Lung (tissue), 11 donors: ENCODE measurements at regions not wholly inside any gene's neighbourhood (a gene's known extent, or its start where the extent isn't known, plus 50 kb on each side); places are given as distances from the start of the nearest gene placed in this dataset.
"Not testable (repeated sequence)": the region's sequence is repeated elsewhere in the genome, so short reads cannot be mapped to it uniquely, and the experiment has no call there.

Experiments used
- ATAC-seq: fragments of 200-7000 bp; cut with Tn5 transposase; one replicate; pipeline ENCODE4 v1.9.1; 2020; ENCODE audit warnings: moderate number of reproducible peaks; ENCODE audit not compliant: insufficient read depth, low FRiP score
- DNase-seq, 3 donors: peaks; one replicate each; pipeline ENCODE4 v3.0.0-alpha.2; 2013 to 2017
- H3K27ac ChIP-seq, 2 donors: one replicate each; pipeline ENCODE4 v1.5.1; 2013; ENCODE audit warnings: mild to moderate bottlenecking in 2 of 2, moderate library complexity in 2 of 2, control low read depth in 1 of 2, inconsistent platforms in 1 of 2, low read depth in 1 of 2, low read length in 1 of 2
- H3K27me3 ChIP-seq, 3 donors: one replicate each; pipeline ENCODE4 v1.5.1; 2013; ENCODE audit warnings: low read length in 2 of 3; ENCODE audit not compliant: control insufficient read depth in 3 of 3, insufficient read depth in 3 of 3
- H3K36me3 ChIP-seq, 4 donors: one replicate each; pipeline ENCODE4 v1.5.1; 2013; ENCODE audit warnings: low read length in 4 of 4, mild to moderate bottlenecking in 1 of 4, moderate library complexity in 1 of 4; ENCODE audit not compliant: control insufficient read depth in 4 of 4, insufficient read depth in 4 of 4
- H3K4me1 ChIP-seq, 5 donors: one replicate each; pipeline ENCODE4 v1.5.1; 2013; ENCODE audit warnings: low read length in 5 of 5, mild to moderate bottlenecking in 2 of 5, moderate library complexity in 1 of 5; ENCODE audit not compliant: control insufficient read depth in 5 of 5, insufficient read depth in 5 of 5
- H3K4me3 ChIP-seq: one replicate; pipeline ENCODE4 v1.5.1; 2013; ENCODE audit warnings: mild to moderate bottlenecking, control low read depth, moderate library complexity
- H3K9ac ChIP-seq, 2 donors: one replicate each; pipeline ENCODE4 v1.5.1; 2013; ENCODE audit warnings: low read length in 2 of 2, control low read depth in 1 of 2; ENCODE audit not compliant: insufficient read depth in 1 of 2
- H3K9me3 ChIP-seq, 4 donors: one replicate each; pipeline ENCODE4 v1.5.1; 2013; ENCODE audit warnings: low read length in 3 of 4, mild to moderate bottlenecking in 1 of 4, moderate library complexity in 1 of 4; ENCODE audit not compliant: control insufficient read depth in 4 of 4, insufficient read depth in 3 of 4
- CTCF ChIP-seq: IDR thresholded peaks from 2 replicates; pipeline ENCODE4 v1.5.1; 2012; ENCODE audit warnings: mild to moderate bottlenecking; ENCODE audit errors: control extremely low read depth, extremely low read depth
- WGBS, 2 donors: extraction: QIAGEN DNeasy Blood & Tissue Kit; methylation state at CpG; one replicate each; pipeline ENCODE4 v1.1.7; 2013; 5-methylcytosine and 5-hydroxymethylcytosine counted together
- donor health status: control.
- donor health status: control.
- donor health status: Bipolar disorder and iron deficiency.
- donor health status: healthy.
- donor health status: DM: yes; HTN: yes; CAD: no.

GRCh38 chr2:21372654-21373053 is 248.9 kb downstream of the TDRD15 start:
- no peak for TF ChIP-seq CTCF
- H3K4me3 ChIP-seq = no peak overlapping the region
- H3K27me3 ChIP-seq = no peaks in the 10 kb centered on the region
- no peaks in the 10 kb centered on the region for H3K9me3 ChIP-seq
- peaks cover 0 to 5% (median 0%) of the 10 kb centered on the region in 5 donors for H3K4me1 ChIP-seq
- H3K27ac ChIP-seq = no peak overlapping the region
- WGBS, 2 donors = 64 to 71% methylated on average over 2 of the region's 2 CpGs
- no peak overlapping the region for H3K9ac ChIP-seq
- no peak for ATAC-seq
- H3K36me3 ChIP-seq = no peaks in the 10 kb centered on the region
- DNase-seq = no peak

GRCh38 chr2:21376864-21377263 is 253.1 kb downstream of the TDRD15 start:
- no peaks in the 10 kb centered on the region for H3K36me3 ChIP-seq
- DNase-seq (no peak), ATAC-seq (no peak)
- H3K4me3 ChIP-seq = no peak overlapping the region
- no peak for TF ChIP-seq CTCF
- no peaks in the 10 kb centered on the region for H3K4me1 ChIP-seq
- H3K27me3 ChIP-seq = no peaks in the 10 kb centered on the region
- H3K9me3 ChIP-seq = no peaks in the 10 kb centered on the region
- H3K27ac ChIP-seq = no peak overlapping the region
- 77 to 81% methylated on average over 3 of the region's 3 CpGs for WGBS, 2 donors
- H3K9ac ChIP-seq = no peak overlapping the region

GRCh38 chr2:21379140-21379539 is 255.4 kb downstream of the TDRD15 start:
- H3K4me3 ChIP-seq = no peak overlapping the region
- WGBS, 2 donors = 80 to 82% methylated on average over 2 of the region's 2 CpGs
- no peaks in the 10 kb centered on the region for H3K9me3 ChIP-seq
- TF ChIP-seq CTCF = no peak
- no peaks in the 10 kb centered on the region for H3K4me1 ChIP-seq
- no peaks in the 10 kb centered on the region for H3K36me3 ChIP-seq
- no peaks in the 10 kb centered on the region for H3K27me3 ChIP-seq
- H3K27ac ChIP-seq = no peak overlapping the region
- H3K9ac ChIP-seq = no peak overlapping the region
- no peak for ATAC-seq
- no peak for DNase-seq

GRCh38 chr2:21379668-21380067 is 255.9 kb downstream of the TDRD15 start:
- WGBS, 2 donors = 90 to 95% methylated on average over 2 of the region's 2 CpGs
- not testable (repeated sequence) for H3K4me1 ChIP-seq, H3K36me3 ChIP-seq, H3K27me3 ChIP-seq, H3K9ac ChIP-seq, H3K27ac ChIP-seq, DNase-seq, ATAC-seq, H3K4me3 ChIP-seq, H3K9me3 ChIP-seq
